NCI-H446 treated with DMSO at 0.1 percent for 48 hours (cell line): ENCODE measurements at regions not wholly inside any gene's neighbourhood (a gene's known extent, or its start where the extent isn't known, plus 50 kb on each side); places are given as distances from the start of the nearest gene placed in this dataset.
A peak's percentile ranks its signal among the peaks of the same experiment; 100 is the strongest.
"Not testable (repeated sequence)": the region's sequence is repeated elsewhere in the genome, so short reads cannot be mapped to it uniquely, and the experiment has no call there.

Experiments used
- DNase-seq: peaks from one replicate; lab custom pipeline; 2025; lab: John Stamatoyannopoulos, UW

DNA sequence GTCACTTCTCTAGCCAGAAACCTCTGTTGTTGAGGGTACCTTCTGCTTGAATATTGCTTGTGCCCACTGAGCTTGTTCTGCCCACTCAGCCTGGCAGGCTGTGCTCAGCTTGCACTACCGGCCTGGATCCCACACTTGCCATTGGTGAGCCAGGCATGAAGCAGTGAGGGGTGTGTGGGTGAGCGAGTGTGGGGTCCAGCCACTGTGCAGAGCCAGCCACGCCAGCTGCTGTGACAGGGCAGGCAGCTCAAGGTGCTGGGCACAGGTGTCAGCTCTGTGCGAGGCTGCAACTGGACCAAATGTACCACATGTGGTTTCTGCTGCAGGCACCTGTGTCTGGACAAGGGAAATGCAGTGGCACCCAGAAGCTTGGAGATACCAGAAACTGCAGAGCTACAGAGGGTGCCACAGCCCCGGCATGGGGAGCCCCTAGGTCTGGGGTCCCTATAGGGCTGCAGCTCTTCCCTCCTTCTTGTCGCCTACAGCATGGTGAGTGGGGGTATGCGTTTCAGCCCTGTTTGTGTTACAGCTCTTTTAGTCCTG is 305.1 kb upstream of the RIOK2 start:
- no peak for DNase-seq

DNA sequence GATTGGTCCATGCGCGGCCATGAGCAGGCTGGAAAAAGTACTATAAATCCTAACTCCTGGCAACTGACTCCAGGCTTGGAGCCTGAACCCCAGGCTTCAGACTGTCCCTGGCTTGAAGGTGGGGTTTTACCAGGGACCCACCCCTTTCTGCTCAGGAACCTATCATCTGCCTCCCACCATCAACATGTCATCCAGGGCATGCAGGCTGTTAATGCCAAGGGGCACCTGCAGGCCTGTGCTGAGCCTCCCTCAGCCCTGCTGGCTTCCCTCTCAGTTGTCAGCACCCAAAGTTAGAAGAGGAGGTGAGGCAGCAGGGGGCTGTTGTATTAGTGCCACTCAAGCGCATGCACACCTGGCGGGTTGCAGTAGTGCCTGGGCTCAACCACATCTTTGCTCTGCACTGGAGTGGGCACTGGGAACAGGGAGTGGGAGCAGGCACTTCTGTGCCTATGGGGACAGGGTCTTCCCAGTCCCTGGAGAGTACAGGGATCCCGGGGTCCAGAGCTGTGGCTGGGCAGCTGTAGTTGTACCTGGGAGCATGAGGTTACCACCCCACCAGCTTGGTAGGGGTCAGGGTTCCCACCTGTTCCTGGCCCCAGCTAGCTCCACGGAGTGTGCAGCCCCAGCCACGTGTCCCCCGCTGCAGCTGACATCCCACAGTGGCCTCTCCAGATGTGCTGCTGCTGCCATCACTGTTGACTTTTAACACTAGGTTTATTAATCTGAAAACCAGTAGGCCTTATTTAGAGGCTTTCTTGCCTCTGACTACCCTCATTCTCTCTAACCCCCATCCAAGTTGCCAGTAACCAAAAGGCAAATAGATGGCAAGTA is 306.2 kb upstream of the RIOK2 start:
- no peak for DNase-seq

DNA sequence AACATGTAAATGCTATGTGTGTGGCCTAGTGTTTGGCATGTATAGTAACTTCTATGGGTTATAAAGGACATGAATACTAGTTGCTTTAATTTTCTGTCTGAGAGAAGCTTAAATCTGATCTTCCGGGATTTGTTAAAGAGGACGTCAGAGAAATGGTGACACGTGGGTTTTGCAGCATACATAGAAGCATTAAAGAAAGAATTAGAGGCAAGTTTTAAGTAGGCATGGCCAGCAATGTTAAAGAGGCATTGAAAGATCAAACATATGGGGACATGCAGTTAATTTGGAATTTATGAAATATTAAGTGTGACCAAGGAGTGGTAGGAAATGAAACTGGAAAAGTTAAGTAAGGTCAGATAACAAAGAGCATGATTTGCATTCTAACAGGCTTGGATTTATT is 311.4 kb upstream of the RIOK2 start:
- DNase-seq, result no peak

DNA sequence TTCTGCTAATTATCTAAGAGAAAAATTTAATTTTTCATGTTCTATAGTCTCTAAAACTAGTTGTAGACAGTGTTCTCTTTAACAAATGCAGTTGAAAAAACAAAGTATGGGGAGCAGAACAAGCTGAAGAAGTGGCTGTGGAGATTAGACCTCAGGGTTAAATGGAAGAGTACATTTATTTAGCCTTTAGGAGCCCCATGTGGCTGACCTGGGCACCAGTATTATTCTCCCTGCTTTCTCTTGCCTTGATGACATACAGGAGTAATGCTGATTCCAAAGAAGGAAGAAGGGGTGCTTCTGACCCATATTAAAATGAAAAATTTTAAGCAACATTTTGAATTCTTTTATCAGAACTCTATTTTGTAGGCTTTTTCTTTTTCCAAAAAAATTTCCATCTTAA is 312.3 kb upstream of the RIOK2 start:
- no peak for DNase-seq

DNA sequence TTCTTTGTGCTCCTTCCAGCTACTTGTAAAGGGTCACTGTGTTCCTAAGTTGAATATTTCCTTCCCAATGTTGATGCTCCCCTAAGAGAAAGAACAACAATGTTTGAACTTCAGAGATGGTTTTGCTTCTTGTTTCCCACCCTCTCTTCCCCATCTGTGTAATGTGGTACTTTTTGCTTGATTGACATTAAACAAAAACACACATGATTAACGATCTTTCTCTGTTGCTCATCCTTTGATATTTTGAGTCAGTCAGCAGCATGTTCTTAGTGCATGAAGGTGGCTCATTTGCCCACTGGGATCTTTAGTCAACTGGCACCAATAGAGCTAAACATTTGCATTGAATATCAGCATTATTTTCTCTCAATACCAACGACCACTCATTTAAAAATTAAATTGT is 313.0 kb upstream of the RIOK2 start:
- DNase-seq, result no peak

DNA sequence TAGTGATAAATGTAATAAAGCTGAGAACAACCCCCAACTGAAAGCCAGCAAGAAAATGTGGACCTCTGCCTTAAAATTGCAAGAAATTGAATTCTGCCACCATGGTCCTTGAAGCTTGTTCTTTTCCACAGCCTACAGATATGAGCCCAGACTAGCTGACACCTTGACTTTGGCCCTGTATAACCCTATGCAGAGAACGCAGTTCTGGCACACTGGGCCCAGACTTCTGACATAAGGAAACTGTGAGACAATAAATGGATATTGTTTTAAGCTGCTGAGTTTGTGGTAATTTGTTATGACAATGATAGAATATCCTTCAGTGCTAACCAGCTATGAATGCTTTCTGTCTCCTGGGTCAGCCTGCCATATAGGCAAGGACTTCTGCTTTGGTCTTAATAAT is 315.6 kb upstream of the RIOK2 start:
- no peak for DNase-seq

DNA sequence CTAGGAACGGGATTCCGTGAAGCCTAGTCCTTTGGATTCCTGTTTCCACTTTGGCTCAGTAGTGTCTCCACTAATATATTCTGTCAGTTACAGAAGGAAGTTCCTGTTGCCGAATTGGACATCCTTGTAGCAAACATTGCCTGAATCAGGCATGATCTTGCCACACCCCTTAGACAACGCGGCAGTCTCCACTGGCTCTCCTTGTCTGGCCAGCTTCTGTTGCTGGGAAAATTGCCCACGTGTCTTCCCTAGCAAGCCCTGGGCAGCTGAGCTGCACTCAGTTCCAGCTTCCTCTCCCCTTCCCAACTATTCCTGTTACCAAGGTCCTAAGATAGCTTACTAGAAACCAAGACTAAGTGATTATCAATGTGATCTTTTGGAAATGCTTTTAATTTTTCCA is 316.6 kb upstream of the RIOK2 start:
- no peak for DNase-seq

DNA sequence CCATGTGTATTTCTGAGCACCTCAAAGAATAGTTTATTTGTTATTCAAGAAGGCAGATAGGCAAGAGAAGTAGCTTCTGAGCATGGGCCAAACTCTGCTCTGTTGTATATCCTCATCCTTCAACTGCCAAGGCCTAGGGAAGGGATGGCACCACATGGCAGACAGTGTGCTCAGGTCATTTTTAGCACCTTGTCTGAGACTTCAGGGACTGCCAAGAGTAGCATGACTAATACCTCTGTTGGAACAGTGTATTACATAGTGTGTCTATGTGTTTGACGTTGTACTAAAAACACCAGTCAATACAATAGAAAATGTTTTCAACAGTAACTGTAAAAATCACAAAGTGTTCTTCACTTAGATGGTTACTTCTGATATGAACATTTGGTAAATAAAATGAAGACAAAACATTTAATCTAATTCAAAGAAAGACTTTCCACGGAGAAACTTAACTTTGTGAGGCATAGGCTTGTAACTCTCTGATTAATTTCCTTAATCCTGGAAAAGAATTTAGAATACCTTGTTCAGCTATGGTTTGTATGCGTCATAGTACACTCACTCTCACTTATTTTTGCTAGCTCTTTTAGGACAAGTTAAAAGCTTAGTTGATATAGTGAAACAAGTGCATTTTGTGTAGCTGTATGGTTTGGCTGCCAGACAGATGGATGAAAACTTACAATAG is 318.4 kb upstream of the RIOK2 start:
- no peak for DNase-seq

DNA sequence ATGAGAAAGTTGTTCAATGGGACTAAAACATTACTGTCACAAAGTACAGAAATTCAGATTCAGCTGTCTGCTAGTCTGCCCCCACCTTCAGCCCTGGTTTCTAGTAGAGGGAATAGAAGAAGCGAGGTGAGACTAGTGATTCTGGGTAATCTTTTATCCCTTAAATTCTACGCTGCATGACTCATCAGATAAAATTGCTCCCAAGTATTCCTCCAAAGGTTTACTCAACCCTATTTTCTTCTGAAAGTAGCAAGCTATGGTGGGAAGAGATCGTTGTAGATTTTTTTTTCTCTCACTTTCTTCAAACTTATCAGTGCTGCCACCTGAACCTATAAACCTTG is 318.9 kb upstream of the RIOK2 start:
- no peak for DNase-seq

DNA sequence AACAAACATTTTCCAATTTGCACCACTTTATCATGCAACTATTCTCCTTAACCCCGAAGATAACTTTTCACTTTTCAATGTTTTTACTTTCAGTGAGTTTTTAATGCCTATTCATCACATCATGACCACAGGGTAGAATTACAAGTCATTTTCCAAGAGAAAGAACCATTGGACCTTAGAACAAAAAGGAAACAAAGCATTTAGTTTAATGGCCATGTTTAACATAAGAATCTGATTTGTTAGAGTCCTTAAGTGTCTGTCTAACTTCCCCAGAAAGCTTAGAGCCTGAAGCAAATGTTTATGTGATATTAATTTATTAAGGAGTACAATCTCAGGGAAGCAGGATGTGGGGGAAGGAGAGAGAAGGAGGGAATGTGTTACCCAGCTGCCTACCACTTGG is 325.8 kb upstream of the RIOK2 start:
- no peak for DNase-seq

DNA sequence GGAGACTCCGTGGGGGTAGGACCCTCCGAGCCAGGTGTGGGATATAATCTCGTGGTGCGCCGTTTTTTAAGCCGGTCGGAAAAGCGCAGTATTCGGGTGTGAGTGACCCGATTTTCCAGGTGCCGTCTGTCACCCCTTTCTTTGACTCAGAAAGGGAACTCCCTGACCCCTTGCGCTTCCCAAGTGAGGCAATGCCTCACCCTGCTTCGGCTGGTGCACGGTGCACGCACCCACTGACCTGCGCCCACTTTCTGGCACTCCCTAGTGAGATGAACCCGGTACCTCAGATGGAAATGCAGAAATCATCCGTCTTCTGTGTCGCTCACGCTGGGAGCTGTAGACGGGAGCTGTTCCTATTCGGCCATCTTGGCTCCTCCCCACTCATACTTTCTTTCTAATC is 336.5 kb upstream of the RIOK2 start:
- DNase-seq, result not testable (repeated sequence)

DNA sequence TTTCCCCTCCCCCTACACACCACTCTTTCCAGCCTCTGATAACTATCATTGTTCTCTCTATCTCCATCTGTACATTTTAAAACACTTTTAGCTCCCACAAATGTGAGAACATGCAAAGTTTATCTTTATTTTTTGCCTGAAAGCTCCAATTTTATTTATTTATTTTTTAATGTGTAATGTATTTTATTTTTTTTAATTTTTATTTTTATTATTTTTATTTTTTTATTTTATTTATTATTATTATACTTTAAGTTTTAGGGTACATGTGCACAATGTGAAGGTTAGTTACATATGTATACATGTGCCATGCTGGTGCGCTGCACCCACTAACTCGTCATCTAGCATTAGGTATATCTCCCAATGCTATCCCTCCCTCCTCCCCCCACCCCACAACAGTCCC is 340.3 kb upstream of the RIOK2 start:
- DNase-seq, result not testable (repeated sequence)

DNA sequence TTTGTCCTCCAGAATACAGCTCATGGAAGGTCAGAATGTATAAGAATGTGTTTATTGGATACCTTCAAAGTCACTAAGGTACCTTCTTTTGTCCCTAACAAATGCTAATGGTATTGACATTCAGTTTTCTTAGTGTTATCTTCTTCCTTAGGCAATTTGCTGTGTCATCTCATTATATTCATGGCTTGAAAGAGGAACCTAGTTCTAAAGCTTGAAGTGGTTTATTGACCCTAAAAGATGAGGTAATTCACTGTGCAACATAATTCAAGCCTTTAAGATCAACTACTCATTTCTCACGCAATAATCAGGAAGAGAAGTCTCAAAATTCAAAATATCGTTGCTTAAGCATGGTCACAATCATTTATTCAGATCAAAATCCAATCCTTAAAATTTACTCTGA is 342.7 kb upstream of the RIOK2 start:
- no peak for DNase-seq

DNA sequence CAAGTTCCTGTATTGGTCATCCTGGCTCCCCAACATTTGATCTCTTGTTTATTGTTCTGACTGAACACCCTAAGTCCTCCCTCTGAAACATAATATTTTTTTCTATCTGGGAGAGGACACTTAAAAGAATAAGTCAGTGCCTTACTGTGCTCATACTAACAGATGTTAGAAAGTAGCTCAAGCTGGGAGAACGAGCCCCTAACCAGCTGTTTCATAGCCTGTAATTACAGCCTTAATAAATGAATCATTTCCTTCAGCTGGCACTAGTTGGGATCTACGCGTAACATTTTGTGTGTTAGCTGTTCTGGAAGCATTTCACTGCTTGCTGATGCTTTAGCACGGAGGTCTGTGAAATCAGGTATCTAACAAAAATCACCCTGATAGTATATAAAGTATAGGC is 345.9 kb upstream of the RIOK2 start:
- DNase-seq, result peak; percentile 10

DNA sequence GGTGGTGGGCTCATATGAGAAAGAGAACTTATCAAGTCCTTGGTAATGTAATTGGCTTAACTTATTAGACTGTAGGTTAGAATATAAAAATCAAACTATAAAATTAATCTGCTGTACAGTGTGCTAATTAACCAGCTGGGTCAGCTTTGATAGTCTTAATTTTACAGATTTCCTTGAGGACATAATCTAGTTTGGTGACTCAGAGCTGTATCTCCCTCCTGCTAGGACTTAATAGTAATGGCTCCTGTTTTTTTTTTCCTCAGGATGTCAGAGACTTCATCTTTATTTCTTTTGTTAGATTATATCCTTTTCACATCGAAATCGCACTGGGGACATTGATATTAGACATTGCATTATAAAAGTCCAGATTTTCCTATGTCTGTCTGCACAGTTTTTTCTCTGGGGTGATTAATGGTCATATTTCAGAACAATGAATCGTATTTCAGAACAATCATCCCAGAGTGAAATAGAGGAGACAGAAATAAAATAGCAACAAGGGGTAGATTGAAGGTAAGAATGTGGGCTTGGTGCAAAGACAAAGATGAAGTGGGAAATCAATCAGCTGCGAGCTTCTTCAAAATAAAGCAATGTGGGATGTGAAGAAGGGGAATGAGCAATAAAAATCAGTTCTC is 346.4 kb upstream of the RIOK2 start:
- DNase-seq, result no peak

DNA sequence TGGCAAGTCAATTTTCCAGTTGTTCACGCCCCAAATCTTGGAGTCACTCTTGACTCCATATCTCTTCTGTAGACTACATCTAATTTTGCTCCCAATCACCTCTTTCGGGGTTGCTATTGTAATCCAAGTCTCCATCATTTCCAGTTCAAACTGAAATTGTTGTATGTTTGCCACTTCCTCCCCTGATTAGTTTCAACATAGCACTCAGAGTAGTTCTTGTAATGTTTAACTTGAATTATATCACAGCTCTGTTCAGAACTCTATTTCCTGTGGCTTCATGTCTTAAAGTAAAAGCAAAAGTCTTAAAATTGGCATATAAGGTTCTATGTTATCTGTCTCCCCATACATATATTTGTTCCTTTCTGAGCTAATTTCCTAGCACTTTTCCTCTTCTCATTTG is 348.5 kb upstream of the RIOK2 start:
- no peak for DNase-seq

DNA sequence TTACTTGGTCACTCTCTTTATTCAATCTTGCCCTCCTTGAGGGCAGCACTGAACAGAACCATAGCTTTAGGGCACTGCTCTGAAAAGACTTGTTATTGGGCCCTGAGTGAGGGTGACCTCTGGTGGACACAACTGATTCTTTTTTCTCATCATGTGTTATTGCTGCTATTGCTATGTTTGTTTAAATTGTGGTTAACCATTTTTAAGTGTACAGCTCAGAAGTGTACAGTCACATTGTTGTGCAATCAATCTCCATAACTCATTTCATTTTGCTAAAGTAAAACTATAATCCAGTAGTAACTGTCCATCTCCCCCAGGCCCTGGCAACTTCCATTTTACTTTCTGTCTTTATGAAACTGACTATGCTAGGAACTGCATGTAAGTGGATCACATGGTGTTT is 351.1 kb upstream of the RIOK2 start:
- DNase-seq, result no peak

DNA sequence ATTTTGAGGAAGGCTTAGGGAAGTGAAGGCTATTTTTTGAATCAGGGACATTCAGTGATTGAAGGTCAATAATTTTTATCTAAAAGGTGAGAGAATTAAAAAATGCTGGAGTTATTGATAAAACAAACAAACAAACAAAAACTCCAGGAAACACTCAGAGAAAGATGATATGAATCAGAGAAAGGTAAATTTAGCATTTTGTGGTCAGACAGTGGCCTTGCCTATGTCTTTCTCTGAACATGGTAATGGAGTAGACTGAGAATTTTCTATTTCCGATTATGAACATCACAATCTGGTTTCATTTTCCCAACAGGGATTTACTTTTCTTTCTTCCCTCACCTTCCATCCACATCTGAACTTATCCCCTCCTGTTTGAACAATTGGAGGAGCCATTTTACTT is 353.6 kb upstream of the RIOK2 start:
- no peak for DNase-seq

DNA sequence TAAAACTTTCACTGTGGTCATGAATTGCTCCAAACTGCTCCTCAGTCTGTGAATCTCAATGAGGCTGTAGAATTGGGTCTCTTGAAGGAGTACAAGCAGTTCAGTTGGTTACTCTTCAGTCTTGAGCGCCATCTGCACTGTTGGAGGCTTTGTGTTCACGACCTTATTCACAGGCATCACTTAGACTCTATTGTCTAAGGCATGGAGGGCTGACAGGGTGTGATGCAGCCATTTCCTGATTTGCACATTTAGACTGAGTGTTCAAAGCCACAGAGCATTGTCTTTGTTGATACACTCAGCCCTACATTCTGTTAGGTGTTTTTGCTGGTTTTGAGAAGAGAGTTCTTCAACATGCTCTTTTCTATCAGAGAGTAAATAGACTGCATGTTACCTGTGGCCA is 355.9 kb upstream of the RIOK2 start:
- DNase-seq, result no peak

DNA sequence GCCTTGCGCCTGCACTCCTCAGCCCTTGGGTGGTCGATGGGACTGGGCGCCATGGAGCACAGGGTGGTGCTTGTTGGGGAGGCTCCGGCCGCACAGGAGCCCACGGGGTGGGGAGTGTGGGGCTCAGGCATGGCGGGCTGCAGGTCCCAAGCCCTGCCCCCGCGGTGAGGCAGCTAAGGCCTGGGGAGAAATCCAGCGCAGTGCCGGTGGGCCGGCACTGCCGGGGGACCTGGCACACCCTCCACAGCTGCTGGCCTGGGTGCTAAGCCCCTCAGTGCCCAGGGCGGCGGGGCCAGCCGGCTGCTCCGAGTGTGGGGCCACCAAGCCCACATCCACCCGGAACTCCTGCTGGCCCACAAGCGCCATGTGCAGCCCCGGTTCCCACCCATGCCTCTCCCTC is 358.8 kb upstream of the RIOK2 start:
- no peak for DNase-seq

DNA sequence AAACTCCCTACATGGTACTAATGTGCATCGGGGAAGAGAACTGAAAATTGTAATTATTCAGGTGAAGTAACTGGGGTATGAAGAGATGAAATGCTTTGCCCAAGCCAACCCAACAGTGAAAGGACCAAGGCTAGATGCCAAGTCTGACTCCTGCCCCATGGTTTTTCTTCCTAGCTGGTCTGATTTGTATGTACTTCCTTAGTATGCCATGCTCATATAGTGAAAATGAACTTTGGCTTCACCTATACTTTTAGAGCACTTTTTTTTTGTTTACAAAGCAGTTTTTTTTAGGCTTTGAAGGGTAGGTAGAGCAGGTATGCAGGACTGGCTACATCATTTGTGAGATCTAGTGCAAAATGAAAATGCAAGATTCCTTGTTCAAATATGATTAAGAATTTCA is 359.4 kb upstream of the RIOK2 start:
- DNase-seq, result no peak

DNA sequence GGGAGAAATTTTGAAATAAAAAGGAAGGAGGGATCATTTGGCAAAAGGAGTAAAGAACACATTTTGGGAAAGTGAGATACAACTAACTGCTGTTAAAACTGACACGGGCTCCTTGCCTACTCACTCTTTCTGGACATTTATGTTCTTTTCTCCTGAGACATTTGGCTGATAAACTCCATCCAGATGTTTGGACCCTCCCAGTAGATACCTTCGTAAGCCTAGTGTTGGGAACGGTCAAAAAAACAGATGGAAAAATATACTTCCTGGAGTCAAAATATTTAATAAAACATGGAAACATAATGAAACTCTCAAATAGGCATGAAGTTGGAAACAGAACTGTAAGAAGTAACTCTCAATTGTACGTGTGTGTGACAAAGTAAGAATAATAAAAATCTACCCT is 360.1 kb upstream of the RIOK2 start:
- DNase-seq, result no peak

DNA sequence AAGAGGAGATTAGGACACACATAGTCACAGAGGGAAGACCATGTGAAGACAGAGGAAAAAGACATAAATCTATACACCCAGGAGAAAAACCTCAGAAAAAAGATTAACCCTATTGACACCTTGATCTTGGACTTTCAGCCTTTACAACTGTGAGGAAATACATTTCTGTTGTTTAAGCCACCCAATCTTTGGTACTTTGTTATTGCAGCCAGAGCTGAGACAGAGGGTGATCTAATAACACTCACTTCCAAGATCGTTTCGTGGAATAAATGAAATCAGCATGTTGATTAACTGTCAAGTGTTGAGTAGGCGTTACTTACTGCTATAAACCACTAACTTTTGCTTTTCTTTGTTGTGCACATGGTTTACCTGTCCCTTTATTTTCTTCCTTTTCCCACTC is 361.2 kb upstream of the RIOK2 start:
- no peak for DNase-seq
